ENCODE measurements at regions not wholly inside any gene's neighbourhood (a gene's known extent, or its start where the extent isn't known, plus 50 kb on each side); places are given as distances from the start of the nearest gene placed in this dataset.
A peak's percentile ranks its signal among the peaks of the same experiment; 100 is the strongest.

- Histone ChIP-seq H3K27ac (no peak overlapping the region), H3K36me3 (no peaks in the 10 kb centered on the region), H3K9me3 (no peaks in the 10 kb centered on the region), H3K4me3 (no peak overlapping the region), H3K27me3 (no peaks in the 10 kb centered on the region), H3K4me1 (no peaks in the 10 kb centered on the region)
- ATAC-seq = no peak
- no peak for TF ChIP-seq CTCF (IDR thresholded peaks at IDR 0.05)
- intact Hi-C loops (cut with DNase I) = no loop called here
- no peak for DNase-seq
Observed at GRCh38 chr11:37087650-37088572, 489.9 kb upstream of the RAG2 start.

- ATAC-seq = no peak
- no peak for TF ChIP-seq CTCF (IDR thresholded peaks at IDR 0.05)
Observed at GRCh38 chr11:37078521-37078920, 480.5 kb upstream of the RAG2 start.

GRCh38 chr11:37076866-37077265 is 478.8 kb upstream of the RAG2 start:
- no peak for TF ChIP-seq CTCF (IDR thresholded peaks at IDR 0.05)

More at GRCh38 chr11:37078521-37078920, 480.5 kb upstream of the RAG2 start:
- no peaks in the 10 kb centered on the region for H3K27me3 ChIP-seq
- intact Hi-C loops (cut with DNase I) = no loop called here
- no peak overlapping the region for H3K27ac ChIP-seq
- DNase-seq = no peak
- no peaks in the 10 kb centered on the region for H3K4me1 ChIP-seq
- no peaks in the 10 kb centered on the region for H3K36me3 ChIP-seq
- no peak overlapping the region for H3K4me3 ChIP-seq
- no peaks in the 10 kb centered on the region for H3K9me3 ChIP-seq

GRCh38 chr11:37072538-37073055 is 474.6 kb upstream of the RAG2 start:
- Histone ChIP-seq H3K9me3 (no peaks in the 10 kb centered on the region), H3K36me3 (no peaks in the 10 kb centered on the region), H3K27me3 (no peaks in the 10 kb centered on the region), H3K4me1 (no peaks in the 10 kb centered on the region), H3K4me3 (no peak overlapping the region), H3K27ac (no peak overlapping the region)
- ATAC-seq (no peak), DNase-seq (no peak)
- intact Hi-C loops (cut with DNase I) = no loop called here
- TF ChIP-seq CTCF (IDR thresholded peaks at IDR 0.05) = no peak

More at GRCh38 chr11:37076866-37077265, 478.8 kb upstream of the RAG2 start:
- intact Hi-C loops (cut with DNase I) = no loop called here
- H3K36me3 ChIP-seq = no peaks in the 10 kb centered on the region
- H3K27ac ChIP-seq = no peak overlapping the region
- DNase-seq = peak in 1 of 4 donors; percentile 3
- ATAC-seq = no peak
- H3K9me3 ChIP-seq = no peaks in the 10 kb centered on the region
- H3K27me3 ChIP-seq = no peaks in the 10 kb centered on the region
- no peaks in the 10 kb centered on the region for H3K4me1 ChIP-seq
- H3K4me3 ChIP-seq = no peak overlapping the region

GRCh38 chr11:37050311-37050710 is 452.3 kb upstream of the RAG2 start:
- TF ChIP-seq CTCF (IDR thresholded peaks at IDR 0.05) = no peak
- ATAC-seq (no peak), DNase-seq (no peak)
- intact Hi-C loops (cut with DNase I) = no loop called here
- Histone ChIP-seq H3K27ac (no peak overlapping the region), H3K36me3 (no peaks in the 10 kb centered on the region), H3K4me3 (no peak overlapping the region), H3K9me3 (no peaks in the 10 kb centered on the region), H3K4me1 (no peaks in the 10 kb centered on the region), H3K27me3 (no peaks in the 10 kb centered on the region)
